K562 (cell line): ENCODE measurements at regions not wholly inside any gene's neighbourhood (a gene's known extent, or its start where the extent isn't known, plus 50 kb on each side); places are given as distances from the start of the nearest gene placed in this dataset.

Experiments used
- BRCA1 ChIP-seq, 2 experiments: fragments of 450-650 bp in 1 of 2; sonication (generic) in 1 of 2; formaldehyde crosslinking in 1 of 2; IDR thresholded peaks; 2 replicates each; pipeline versions ENCODE4 v1.5.0 to v1.6.1; 2017 to 2020; ENCODE audit warnings: mild to moderate bottlenecking in 1 of 2, missing genetic modification reagents in 1 of 2
- EP400 ChIP-seq: fragments of 450-650 bp; IDR thresholded peaks from 2 replicates; pipeline ENCODE4 v1.6.1; 2017; ENCODE audit warnings: antibody characterized with exemption, mild to moderate bottlenecking, moderate library complexity
- FOS ChIP-seq: IDR thresholded peaks from 3 replicates; pipeline ENCODE4 v1.6.1; 2011; ENCODE audit not compliant: insufficient read length; ENCODE audit errors: extremely low read depth
- MTA2 ChIP-seq: fragments of 450-650 bp; IDR thresholded peaks from 2 replicates; pipeline ENCODE4 v1.6.1; 2016; ENCODE audit warnings: low read depth
- POLR2AphosphoS5 ChIP-seq: IDR thresholded peaks from 2 replicates; pipeline ENCODE4 v1.6.1; 2011; ENCODE audit warnings: mild to moderate bottlenecking, low read depth, low read length, moderate library complexity; ENCODE audit not compliant: control insufficient read depth, insufficient read depth
- SPI1 ChIP-seq: IDR thresholded peaks from 2 replicates; pipeline ENCODE4 v1.6.1; 2011; ENCODE audit warnings: low read depth, low read length, control low read depth, borderline replicate concordance
- TAF1 ChIP-seq: IDR thresholded peaks from 2 replicates; pipeline ENCODE4 v1.6.1; 2011; ENCODE audit warnings: mild to moderate bottlenecking, low read length, moderate library complexity; ENCODE audit not compliant: insufficient read depth, control insufficient read depth, severe bottlenecking; ENCODE audit errors: extremely low read depth
- ZEB2 ChIP-seq: fragments of 450-650 bp; IDR thresholded peaks from 2 replicates; pipeline ENCODE4 v1.6.1; 2016
- ZFX ChIP-seq: sonication (generic); formaldehyde crosslinking; IDR thresholded peaks from 2 replicates; pipeline ENCODE4 v1.8.0; 2022; ENCODE audit warnings: mild to moderate bottlenecking, missing genetic modification reagents, moderate library complexity
- ZNF224 ChIP-seq: sonication (generic); formaldehyde crosslinking; IDR thresholded peaks from 2 replicates; pipeline ENCODE4 v1.8.0; 2022; ENCODE audit warnings: mild to moderate bottlenecking, missing genetic modification reagents
- ZNF24 ChIP-seq: fragments of 450-650 bp; IDR thresholded peaks from 2 replicates; pipeline ENCODE4 v1.6.1; 2016
- ZNF274 ChIP-seq: IDR thresholded peaks from 2 replicates; pipeline ENCODE4 v1.6.1; 2011; ENCODE audit warnings: low read depth, mild to moderate bottlenecking, low read length, moderate library complexity, borderline replicate concordance
- TF ChIP-seq, protein P1 (sequence below): fragments of 450-650 bp; formaldehyde crosslinking; IDR thresholded peaks from 2 replicates; pipeline ENCODE4 v1.4.0; 2020; ENCODE audit warnings: mild to moderate bottlenecking, moderate library complexity
- TF ChIP-seq, protein P2 (sequence below), 3 experiments: IDR thresholded peaks in 2 of 3; conservative IDR thresholded peaks in 1 of 3; 2 replicates each; pipeline ENCODE4 v1.5.1; 2011 to 2012; ENCODE audit warnings: low read length in 3 of 3, mild to moderate bottlenecking in 3 of 3, control low read depth in 2 of 3, improper control_type of control experiment in 1 of 3, inconsistent platforms in 1 of 3, low read depth in 1 of 3, mixed read lengths in 1 of 3, moderate library complexity in 1 of 3; ENCODE audit not compliant: insufficient read depth in 2 of 3

DNA sequence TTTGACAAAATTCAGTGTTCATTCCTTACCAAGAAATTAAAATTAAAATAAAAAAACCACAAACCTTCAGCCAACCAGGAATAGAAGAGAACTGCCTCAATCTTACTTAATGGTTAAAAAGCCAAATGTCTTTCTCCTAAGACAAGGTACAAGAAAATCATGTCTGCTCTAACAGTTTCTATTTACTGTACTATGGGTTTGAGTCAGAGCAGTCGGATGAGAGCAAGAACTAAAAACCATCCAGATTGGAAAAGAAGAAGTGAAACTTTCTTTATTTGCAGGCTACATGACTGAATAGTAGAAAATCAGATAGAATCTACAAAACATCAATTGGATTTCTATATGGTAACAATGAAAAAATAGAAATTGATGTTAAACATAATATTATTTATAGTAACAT is 555.5 kb upstream of the TNP1 start:
- TF ChIP-seq, protein P1, sequence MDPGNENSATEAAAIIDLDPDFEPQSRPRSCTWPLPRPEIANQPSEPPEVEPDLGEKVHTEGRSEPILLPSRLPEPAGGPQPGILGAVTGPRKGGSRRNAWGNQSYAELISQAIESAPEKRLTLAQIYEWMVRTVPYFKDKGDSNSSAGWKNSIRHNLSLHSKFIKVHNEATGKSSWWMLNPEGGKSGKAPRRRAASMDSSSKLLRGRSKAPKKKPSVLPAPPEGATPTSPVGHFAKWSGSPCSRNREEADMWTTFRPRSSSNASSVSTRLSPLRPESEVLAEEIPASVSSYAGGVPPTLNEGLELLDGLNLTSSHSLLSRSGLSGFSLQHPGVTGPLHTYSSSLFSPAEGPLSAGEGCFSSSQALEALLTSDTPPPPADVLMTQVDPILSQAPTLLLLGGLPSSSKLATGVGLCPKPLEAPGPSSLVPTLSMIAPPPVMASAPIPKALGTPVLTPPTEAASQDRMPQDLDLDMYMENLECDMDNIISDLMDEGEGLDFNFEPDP: no peak
- TF ChIP-seq ZFX (CRISPR knock-in tag) (no peak), MTA2 (no peak), EP400 (no peak), BRCA1 (IDR thresholded peaks at IDR 0.05) (no peak), BRCA1 (CRISPR knock-in tag; IDR thresholded peaks at IDR 0.05) (no peak), ZNF24 (no peak), FOS (no peak), ZNF224 (CRISPR knock-in tag) (no peak), ZNF274 (no peak), ZEB2 (no peak), SPI1 (no peak), TAF1 (no peak), POLR2AphosphoS5 (no peak)
- TF ChIP-seq, protein P2, sequence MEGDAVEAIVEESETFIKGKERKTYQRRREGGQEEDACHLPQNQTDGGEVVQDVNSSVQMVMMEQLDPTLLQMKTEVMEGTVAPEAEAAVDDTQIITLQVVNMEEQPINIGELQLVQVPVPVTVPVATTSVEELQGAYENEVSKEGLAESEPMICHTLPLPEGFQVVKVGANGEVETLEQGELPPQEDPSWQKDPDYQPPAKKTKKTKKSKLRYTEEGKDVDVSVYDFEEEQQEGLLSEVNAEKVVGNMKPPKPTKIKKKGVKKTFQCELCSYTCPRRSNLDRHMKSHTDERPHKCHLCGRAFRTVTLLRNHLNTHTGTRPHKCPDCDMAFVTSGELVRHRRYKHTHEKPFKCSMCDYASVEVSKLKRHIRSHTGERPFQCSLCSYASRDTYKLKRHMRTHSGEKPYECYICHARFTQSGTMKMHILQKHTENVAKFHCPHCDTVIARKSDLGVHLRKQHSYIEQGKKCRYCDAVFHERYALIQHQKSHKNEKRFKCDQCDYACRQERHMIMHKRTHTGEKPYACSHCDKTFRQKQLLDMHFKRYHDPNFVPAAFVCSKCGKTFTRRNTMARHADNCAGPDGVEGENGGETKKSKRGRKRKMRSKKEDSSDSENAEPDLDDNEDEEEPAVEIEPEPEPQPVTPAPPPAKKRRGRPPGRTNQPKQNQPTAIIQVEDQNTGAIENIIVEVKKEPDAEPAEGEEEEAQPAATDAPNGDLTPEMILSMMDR (IDR thresholded peaks at IDR 0.05 in 2 of 3, conservative IDR thresholded peaks at IDR 0.05 in 1 of 3; ENCODE audit: insufficient read depth in 2 of 3, low read depth in 1 of 3, low read length in 3 of 3): no peak
